ACC112 (cell line): ENCODE measurements at regions not wholly inside any gene's neighbourhood (a gene's known extent, or its start where the extent isn't known, plus 50 kb on each side); places are given as distances from the start of the nearest gene placed in this dataset.
"Not testable (repeated sequence)": the region's sequence is repeated elsewhere in the genome, so short reads cannot be mapped to it uniquely, and the experiment has no call there.

Source experiments
- H2AFZ ChIP-seq: fragments of 200-600 bp; sonication (generic); one replicate; pipeline ENCODE4 v1.6.0; 2017; ENCODE audit warnings: antibody characterized with exemption, low read length; ENCODE audit not compliant: unreplicated experiment
- H3K27ac ChIP-seq: fragments of 200-600 bp; sonication (generic); 2 replicates; pipeline ENCODE4 v1.5.1; 2014; ENCODE audit warnings: low read depth, mild to moderate bottlenecking, antibody characterized with exemption, low read length, moderate library complexity
- H3K27me3 ChIP-seq: fragments of 200-600 bp; sonication (generic); 2 replicates; pipeline ENCODE4 v1.6.1; 2014; ENCODE audit warnings: mild to moderate bottlenecking, antibody characterized with exemption, low read length, moderate library complexity, mixed read lengths; ENCODE audit not compliant: insufficient read depth
- H3K36me3 ChIP-seq: fragments of 200-600 bp; sonication (generic); 2 replicates; pipeline ENCODE4 v1.6.1; 2016; ENCODE audit warnings: mild to moderate bottlenecking, antibody characterized with exemption, low read length, moderate library complexity, mixed read lengths; ENCODE audit not compliant: insufficient read depth
- H3K4me1 ChIP-seq: fragments of 200-600 bp; sonication (generic); one replicate; pipeline ENCODE4 v1.6.1; 2016; ENCODE audit warnings: low read length, mixed read lengths; ENCODE audit not compliant: insufficient read depth, unreplicated experiment, control insufficient read depth
- H3K4me3 ChIP-seq: fragments of 200-600 bp; sonication (generic); 2 replicates; pipeline ENCODE4 v1.5.1; 2014; ENCODE audit warnings: mild to moderate bottlenecking, low read depth, low read length
- H3K79me2 ChIP-seq: fragments of 200-600 bp; sonication (generic); one replicate; pipeline ENCODE4 v1.6.0; 2016; ENCODE audit warnings: low read length; ENCODE audit not compliant: control insufficient read depth, unreplicated experiment, insufficient read depth

DNA sequence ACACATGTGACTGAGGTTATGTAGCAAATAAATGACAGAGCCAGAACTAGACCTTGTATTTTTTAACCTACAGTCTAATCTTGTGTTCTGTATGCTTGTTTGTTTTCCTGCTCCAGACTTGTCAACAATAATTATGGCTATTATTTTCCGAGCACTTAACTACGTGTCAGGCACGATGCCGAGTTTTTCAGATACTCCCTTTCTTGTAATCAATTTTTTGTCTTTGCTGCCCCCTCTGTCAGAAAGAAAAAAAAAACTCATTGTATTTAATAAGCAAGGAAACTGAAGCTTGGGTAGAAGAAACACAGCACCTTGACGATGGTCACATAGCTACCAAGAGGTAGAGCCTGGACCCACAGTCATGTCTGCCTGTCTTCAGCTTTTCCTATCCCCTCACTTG, 95.7 kb upstream of the TRIM77 start:
- not testable (repeated sequence) for H3K79me2 ChIP-seq, H2AFZ ChIP-seq, H3K27me3 ChIP-seq, H3K27ac ChIP-seq, H3K4me1 ChIP-seq, H3K36me3 ChIP-seq
- peak overlapping the region; percentile 47; the same call in 1 of the 2 replicates for H3K4me3 ChIP-seq

DNA sequence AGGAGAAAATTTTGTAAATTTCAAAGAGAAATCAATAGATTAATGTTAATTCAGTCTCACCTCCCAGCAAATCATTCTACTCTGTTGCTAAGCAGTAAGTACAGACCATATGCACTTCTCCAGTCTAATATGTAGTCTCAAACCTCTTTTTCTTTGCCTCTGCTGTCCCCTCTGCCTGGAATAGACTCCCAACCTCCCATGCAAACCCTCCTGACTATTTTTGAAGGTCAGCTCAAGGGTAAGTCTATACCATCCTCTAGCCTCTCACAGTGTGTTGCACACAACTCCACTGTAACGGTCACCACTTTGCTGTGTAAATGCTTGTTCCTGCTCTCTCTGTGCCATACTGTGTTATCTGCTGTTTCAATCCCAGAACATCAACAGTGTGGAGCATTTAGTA, 94.5 kb upstream of the TRIM77 start:
- not testable (repeated sequence) for H3K4me1 ChIP-seq, H3K27ac ChIP-seq, H3K36me3 ChIP-seq, H3K79me2 ChIP-seq, H3K27me3 ChIP-seq, H2AFZ ChIP-seq, H3K4me3 ChIP-seq

DNA sequence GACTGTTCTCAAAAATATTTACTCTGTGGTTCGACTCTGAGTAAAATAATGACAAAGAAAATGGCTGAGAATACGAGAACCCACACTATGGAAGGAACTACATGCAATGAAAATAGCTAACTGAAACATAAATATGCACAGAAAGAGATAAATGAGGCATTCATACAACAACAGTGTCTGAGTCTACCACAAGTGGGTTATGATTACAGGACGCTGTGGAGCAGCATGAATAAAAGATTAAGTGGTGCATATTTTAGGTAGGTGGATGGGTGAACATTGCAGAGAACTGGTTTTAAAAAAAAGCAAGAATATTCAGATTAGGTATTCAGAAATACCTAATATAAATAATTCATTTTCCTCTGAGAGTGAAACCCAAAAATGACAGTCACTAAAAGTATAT, 93.9 kb upstream of the TRIM77 start:
- H3K27me3 ChIP-seq, H3K79me2 ChIP-seq, H3K4me3 ChIP-seq, H3K36me3 ChIP-seq, H2AFZ ChIP-seq, H3K27ac ChIP-seq, H3K4me1 ChIP-seq: not testable (repeated sequence)

DNA sequence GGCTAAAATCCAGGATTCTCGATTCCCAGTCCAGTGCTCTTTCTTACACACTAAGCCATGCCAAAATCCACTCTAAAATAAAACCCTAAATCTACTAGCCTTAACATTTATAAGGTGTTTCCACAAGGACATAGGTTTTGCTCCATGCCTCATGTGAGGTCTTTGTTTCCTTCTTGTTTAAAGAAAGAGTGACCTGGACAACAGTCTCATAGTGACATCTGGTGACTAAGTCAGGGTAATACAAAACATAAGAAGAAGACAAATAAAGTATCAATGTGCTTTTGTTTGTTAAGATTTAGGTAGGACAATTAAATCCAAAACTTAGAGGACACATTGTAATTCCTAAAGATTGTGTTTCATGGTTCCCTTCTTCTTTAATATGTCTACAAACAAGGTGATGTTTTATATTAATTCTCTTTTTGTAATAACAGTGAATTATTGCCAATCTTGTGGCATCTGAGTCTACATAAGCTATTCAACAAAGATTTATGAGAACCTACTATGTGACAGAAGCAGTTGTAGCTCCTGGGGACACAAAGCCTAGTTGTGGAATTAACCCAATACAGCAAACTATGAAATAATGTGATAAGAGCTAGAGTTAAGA, 93.0 kb upstream of the TRIM77 start:
- not testable (repeated sequence) for H3K4me1 ChIP-seq, H3K27ac ChIP-seq, H3K4me3 ChIP-seq, H3K36me3 ChIP-seq, H3K27me3 ChIP-seq, H2AFZ ChIP-seq, H3K79me2 ChIP-seq

DNA sequence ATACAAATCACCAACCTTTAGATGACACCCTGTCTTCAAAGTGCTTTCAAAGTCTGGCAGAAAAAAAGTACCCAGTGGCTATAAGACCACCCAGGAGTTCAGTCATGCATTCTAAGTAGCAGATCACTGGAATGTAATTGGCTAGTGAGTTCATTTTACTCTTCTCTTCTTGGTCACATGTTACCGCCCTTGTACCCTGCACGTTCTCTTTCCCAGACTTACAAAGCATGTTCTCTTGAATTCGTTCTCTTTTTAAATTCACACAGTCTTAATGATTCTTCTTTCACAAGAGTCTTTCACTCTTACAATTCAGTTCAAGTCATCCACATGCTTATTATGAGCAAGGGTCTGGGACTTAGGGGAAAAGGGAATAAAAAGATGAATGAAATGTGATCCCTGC, 89.4 kb upstream of the TRIM77 start:
- H3K79me2 ChIP-seq, H3K36me3 ChIP-seq, H3K4me3 ChIP-seq, H3K4me1 ChIP-seq, H3K27me3 ChIP-seq, H3K27ac ChIP-seq, H2AFZ ChIP-seq: not testable (repeated sequence)

DNA sequence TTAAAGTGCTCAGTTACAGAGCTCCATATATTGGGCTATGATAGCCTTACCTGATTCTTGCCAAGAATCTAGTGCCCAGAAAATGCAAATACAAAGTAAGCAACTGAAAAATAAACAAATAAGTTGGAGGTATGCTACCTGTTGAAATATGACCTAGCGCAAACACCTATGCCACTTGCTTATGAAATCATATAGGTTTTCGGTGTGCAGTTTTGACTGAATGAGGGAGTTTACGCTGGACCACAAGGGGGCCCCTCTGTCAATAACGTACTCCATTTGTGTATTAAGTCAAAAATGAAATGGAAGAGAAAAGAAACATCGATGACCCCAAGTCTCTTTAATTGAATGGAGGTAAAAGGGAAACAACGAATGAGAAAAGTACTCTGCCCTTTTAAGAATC, 84.9 kb upstream of the TRIM77 start:
- Histone ChIP-seq H2AFZ (no peak overlapping the region), H3K36me3 (no peaks in the 10 kb centered on the region), H3K27me3 (no peaks in the 10 kb centered on the region), H3K79me2 (no peaks in the 10 kb centered on the region), H3K4me1 (no peaks in the 10 kb centered on the region), H3K4me3 (no peak overlapping the region), H3K27ac (no peak overlapping the region)

DNA sequence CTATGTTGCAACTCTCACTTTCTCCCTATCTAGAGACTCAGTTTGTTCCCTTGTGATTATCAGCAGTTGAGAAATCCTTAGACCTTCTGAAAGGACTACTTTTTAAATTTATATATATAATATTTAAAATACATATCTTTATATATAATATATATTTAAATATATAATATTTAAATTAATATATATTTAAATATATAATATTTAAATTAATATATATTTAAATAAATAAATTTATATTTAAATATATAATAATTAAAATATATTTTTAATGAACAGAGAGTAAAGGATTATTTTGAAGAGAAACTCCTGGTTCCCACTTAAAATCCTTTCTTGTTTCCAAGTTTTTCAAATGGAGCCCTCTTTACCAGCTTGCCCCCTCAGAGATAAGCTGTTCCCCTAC, 83.7 kb upstream of the TRIM77 start:
- no peak overlapping the region for H3K27ac ChIP-seq
- H3K79me2 ChIP-seq: no peaks in the 10 kb centered on the region
- no peak overlapping the region for H3K4me3 ChIP-seq
- no peak overlapping the region for H2AFZ ChIP-seq
- H3K36me3 ChIP-seq: no peaks in the 10 kb centered on the region
- peaks cover 3% of the 10 kb centered on the region; the same call in 1 of the 2 replicates for H3K27me3 ChIP-seq
- H3K4me1 ChIP-seq: no peaks in the 10 kb centered on the region

DNA sequence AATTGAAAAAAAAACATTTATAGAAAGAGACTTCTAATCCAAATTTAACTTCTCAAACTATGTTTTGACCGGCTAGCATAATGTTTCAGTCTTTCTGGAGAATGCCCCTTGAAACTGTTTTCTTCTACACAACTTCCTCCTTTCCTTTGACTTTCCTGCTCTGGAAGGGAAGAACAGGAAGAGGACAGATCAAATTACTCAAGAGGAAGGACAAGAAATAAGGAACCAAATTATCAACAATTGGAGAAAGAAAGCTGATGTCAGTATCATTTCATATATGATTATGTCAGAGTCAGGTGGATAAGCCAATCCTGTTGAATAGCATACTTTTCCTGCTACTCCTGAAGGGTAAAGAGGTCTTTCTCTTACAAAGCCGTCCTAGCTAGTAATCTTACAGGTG, 83.2 kb upstream of the TRIM77 start:
- H3K27me3 ChIP-seq, H2AFZ ChIP-seq, H3K4me1 ChIP-seq, H3K4me3 ChIP-seq, H3K79me2 ChIP-seq, H3K27ac ChIP-seq, H3K36me3 ChIP-seq: not testable (repeated sequence)

DNA sequence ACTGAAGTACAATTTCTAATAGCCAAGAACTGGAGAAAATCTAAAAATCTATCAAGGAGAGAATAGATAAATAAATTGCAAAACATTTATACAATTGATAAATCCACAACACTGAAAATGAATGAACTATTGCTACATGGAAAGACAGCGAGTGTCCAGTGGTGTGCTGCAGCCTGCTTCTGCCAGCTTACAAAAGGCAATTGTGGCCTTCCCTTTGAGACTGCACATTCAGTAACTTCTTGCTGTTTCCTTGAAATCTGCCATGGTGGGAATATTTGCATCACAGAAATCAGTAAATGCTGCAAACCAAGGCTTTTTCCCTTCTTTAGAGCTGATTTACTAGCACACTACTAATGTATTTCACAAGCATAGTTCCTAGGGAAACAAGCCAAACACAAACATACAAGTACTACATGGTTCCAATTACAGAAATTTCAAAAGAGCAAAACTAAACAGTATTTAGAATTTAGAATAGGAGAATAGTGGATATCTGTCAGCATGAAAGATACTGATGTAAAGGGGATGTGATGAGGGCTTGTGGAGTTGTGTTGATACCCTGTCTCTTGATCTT, 76.9 kb upstream of the TRIM77 start:
- H3K27ac ChIP-seq: no peak overlapping the region

DNA sequence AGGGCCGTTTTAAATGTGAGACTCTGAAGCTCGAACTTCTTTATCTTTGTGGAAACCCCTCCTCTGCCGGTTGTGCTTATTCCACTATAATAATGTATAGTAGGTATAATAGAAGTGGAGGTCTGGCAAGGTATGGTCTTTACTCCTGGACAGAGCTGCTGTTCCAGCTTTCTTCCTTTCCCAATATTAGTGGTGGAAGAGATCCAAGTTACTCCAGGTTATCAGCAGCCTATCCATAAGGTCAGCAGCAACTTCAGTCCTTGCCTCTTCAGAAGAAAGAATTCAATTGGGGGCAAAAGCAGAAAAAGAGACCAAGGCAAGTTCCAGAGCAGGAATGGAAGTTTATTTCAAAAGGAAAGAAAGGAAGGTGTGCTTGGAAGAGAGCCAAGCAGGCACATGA, 69.3 kb upstream of the TRIM77 start:
- H3K79me2 ChIP-seq, H3K36me3 ChIP-seq, H3K4me1 ChIP-seq, H2AFZ ChIP-seq, H3K4me3 ChIP-seq, H3K27ac ChIP-seq: not testable (repeated sequence)
- H3K27me3 ChIP-seq: peaks cover 14% of the 10 kb centered on the region; the same call in 1 of the 2 replicates

More for the DNA sequence above, 76.9 kb upstream of the TRIM77 start:
- no peak overlapping the region for H3K4me3 ChIP-seq
- no peak overlapping the region for H2AFZ ChIP-seq
- H3K36me3 ChIP-seq: no peaks in the 10 kb centered on the region
- no peaks in the 10 kb centered on the region for H3K79me2 ChIP-seq
- peaks cover 17% of the 10 kb centered on the region; the same call in 1 of the 2 replicates for H3K27me3 ChIP-seq
- no peaks in the 10 kb centered on the region for H3K4me1 ChIP-seq

DNA sequence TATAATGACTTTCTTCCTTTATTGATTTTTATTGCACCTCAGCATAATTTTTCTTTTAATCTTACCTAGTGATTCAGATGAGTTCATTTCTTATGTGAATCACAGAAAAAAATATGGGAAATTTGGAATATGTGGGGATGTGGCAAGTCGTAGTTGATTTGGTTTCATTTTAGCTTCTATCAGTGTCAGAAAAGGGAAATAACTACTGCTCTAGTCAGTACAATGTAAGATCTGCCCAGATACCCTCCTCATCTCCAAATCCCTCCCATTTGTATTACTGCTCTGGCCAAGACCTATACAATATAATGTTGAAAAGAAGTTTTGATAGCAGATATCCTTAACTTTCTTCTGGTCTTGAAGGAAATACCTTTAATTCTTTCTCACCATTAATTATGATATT, 61.9 kb upstream of the TRIM77 start:
- H3K79me2 ChIP-seq, H3K36me3 ChIP-seq, H3K27me3 ChIP-seq, H3K27ac ChIP-seq, H2AFZ ChIP-seq, H3K4me1 ChIP-seq: not testable (repeated sequence)
- H3K4me3 ChIP-seq: peak overlapping the region; percentile 45
